ENCODE measurements at regions not wholly inside any gene's neighbourhood (a gene's known extent, or its start where the extent isn't known, plus 50 kb on each side); places are given as distances from the start of the nearest gene placed in this dataset.

GRCh38 chr13:59279028-59279427 lies 884.7 kb downstream of the DIAPH3 start:
- Histone ChIP-seq H3K4me3 (ENCODE audit: insufficient read depth, low read depth, low read length) (no peak overlapping the region), H4K20me1 (ENCODE audit: insufficient read depth, low read length) (no peaks in the 10 kb centered on the region), H3K9ac (ENCODE audit: low read length) (no peak overlapping the region), H2AFZ (ENCODE audit: low read depth, low read length) (no peak overlapping the region), H3K27ac (ENCODE audit: low read depth, low read length) (no peak overlapping the region), H3K79me2 (ENCODE audit: insufficient read depth, low read length) (no peaks in the 10 kb centered on the region), H3K36me3 (ENCODE audit: insufficient read depth, low read length) (no peaks in the 10 kb centered on the region), H3K27me3 (ENCODE audit: insufficient read depth, low read length) (no peaks in the 10 kb centered on the region), H3K9me3 (ENCODE audit: insufficient read depth, low read depth, low read length) (no peaks in the 10 kb centered on the region), H3K4me1 (ENCODE audit: insufficient read depth, low read length) (no peaks in the 10 kb centered on the region), H3K4me2 (ENCODE audit: low read length) (no peak overlapping the region)
- no peaks in the 10 kb centered on the region for H3K27me3 Mint-ChIP-seq (ENCODE audit: low read depth, unreplicated experiment)
- H3K4me3 Mint-ChIP-seq (ENCODE audit: unreplicated experiment), result no peak overlapping the region
- H3K27ac Mint-ChIP-seq (ENCODE audit: unreplicated experiment), result no peak overlapping the region
- H3K4me1 Mint-ChIP-seq (ENCODE audit: low read depth, unreplicated experiment), result peaks cover 11% of the 10 kb centered on the region
- DNase-seq (ENCODE audit: low read depth) (peak; percentile 20), FAIRE-seq (no peak)
- H3K9me3 Mint-ChIP-seq (ENCODE audit: unreplicated experiment), result no peaks in the 10 kb centered on the region
- TF ChIP-seq CTCF (IDR thresholded peaks at IDR 0.05; ENCODE audit: insufficient read depth, low read depth, low read length) (no peak), EZH2 (IDR thresholded peaks at IDR 0.05; ENCODE audit: insufficient read depth, low read length) (no peak)
- H3K36me3 Mint-ChIP-seq (ENCODE audit: low read depth, unreplicated experiment), result no peaks in the 10 kb centered on the region

DNA sequence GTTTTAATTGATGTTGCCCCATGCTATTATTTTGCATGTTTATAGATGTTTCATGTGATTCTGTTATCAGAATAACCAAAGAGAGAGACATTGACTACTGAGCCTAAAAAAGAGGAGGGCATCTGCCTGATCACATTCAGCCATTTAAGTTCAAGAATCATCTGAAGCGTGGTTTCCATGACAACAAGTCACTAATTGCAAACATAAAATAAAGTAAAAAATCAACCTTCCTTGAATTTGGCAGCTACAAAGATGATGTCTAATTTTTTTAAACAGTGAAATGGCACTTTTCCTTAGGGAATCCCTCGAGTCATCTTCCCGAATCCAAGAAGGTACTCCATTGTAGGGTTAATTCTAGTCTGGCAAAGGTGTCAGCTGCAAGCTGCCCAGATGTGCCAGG lies 884.2 kb downstream of the DIAPH3 start:
- no peak overlapping the region for H3K27ac ChIP-seq (ENCODE audit: low read depth, low read length)
- FAIRE-seq, result no peak

More for the DNA sequence above, 884.2 kb downstream of the DIAPH3 start:
- Histone ChIP-seq H3K9me3 (ENCODE audit: insufficient read depth, low read depth, low read length) (no peaks in the 10 kb centered on the region), H3K27me3 (ENCODE audit: insufficient read depth, low read length) (no peaks in the 10 kb centered on the region), H3K4me2 (ENCODE audit: low read length) (no peak overlapping the region), H4K20me1 (ENCODE audit: insufficient read depth, low read length) (no peaks in the 10 kb centered on the region), H3K79me2 (ENCODE audit: insufficient read depth, low read length) (no peaks in the 10 kb centered on the region), H3K4me3 (ENCODE audit: insufficient read depth, low read depth, low read length) (no peak overlapping the region), H2AFZ (ENCODE audit: low read depth, low read length) (no peak overlapping the region), H3K9ac (ENCODE audit: low read length) (no peak overlapping the region), H3K36me3 (ENCODE audit: insufficient read depth, low read length) (no peaks in the 10 kb centered on the region), H3K4me1 (ENCODE audit: insufficient read depth, low read length) (no peaks in the 10 kb centered on the region)
- Mint-ChIP-seq H3K4me1 (ENCODE audit: low read depth, unreplicated experiment) (peaks cover 11% of the 10 kb centered on the region), H3K4me3 (ENCODE audit: unreplicated experiment) (no peak overlapping the region), H3K27me3 (ENCODE audit: low read depth, unreplicated experiment) (no peaks in the 10 kb centered on the region), H3K36me3 (ENCODE audit: low read depth, unreplicated experiment) (no peaks in the 10 kb centered on the region), H3K27ac (ENCODE audit: unreplicated experiment) (no peak overlapping the region), H3K9me3 (ENCODE audit: unreplicated experiment) (no peaks in the 10 kb centered on the region)
- no peak for DNase-seq (ENCODE audit: low read depth)
- TF ChIP-seq CTCF (IDR thresholded peaks at IDR 0.05; ENCODE audit: insufficient read depth, low read depth, low read length), result no peak
- TF ChIP-seq EZH2 (IDR thresholded peaks at IDR 0.05; ENCODE audit: insufficient read depth, low read length), result no peak
